Stomach (tissue), 8 donors: ENCODE measurements at regions not wholly inside any gene's neighbourhood (a gene's known extent, or its start where the extent isn't known, plus 50 kb on each side); places are given as distances from the start of the nearest gene placed in this dataset.

Experiments used
- DNase-seq, 2 donors: peaks; one replicate each; pipeline versions ENCODE4 v3.0.0 to v3.0.0-alpha.2; 2013 to 2019
- H3K27ac ChIP-seq, 5 donors: fragments of 200-600 bp in 4 of 5; sonication (generic) in 4 of 5; one replicate each; pipeline ENCODE4 v1.5.1; 2013 to 2019; ENCODE audit warnings: mild to moderate bottlenecking in 1 of 5, moderate library complexity in 1 of 5
- H3K27me3 ChIP-seq, 3 donors: fragments of 200-600 bp; sonication (generic); one replicate each; pipeline ENCODE4 v1.5.1; 2017 to 2019; ENCODE audit warnings: mixed run types in 1 of 3
- H3K36me3 ChIP-seq, 4 donors: fragments of 200-600 bp; sonication (generic); 1 replicate in 3 of 4; 2 replicates in 1 of 4; pipeline ENCODE4 v1.5.1; 2016 to 2019
- H3K4me1 ChIP-seq, 4 donors: fragments of 200-600 bp; sonication (generic); one replicate each; pipeline ENCODE4 v1.5.1; 2016 to 2019
- H3K4me3 ChIP-seq, 4 donors: fragments of 200-600 bp; sonication (generic) in 3 of 4; one replicate each; pipeline ENCODE4 v1.5.1; 2016 to 2019; ENCODE audit warnings: mild to moderate bottlenecking in 1 of 4
- H3K9me3 ChIP-seq, 4 donors: fragments of 200-600 bp; sonication (generic); one replicate each; pipeline ENCODE4 v1.5.1; 2016 to 2019
- EP300 ChIP-seq: sonication (generic); formaldehyde crosslinking; IDR thresholded peaks from one replicate; pipeline ENCODE4 v1.6.1; 2017; ENCODE audit warnings: antibody characterized with exemption
- POLR2A ChIP-seq, 4 donors: fragments of 450-650 bp; IDR thresholded peaks; one replicate each; pipeline ENCODE4 v1.6.1; 2016; ENCODE audit warnings: antibody characterized with exemption in 4 of 4, control low read depth in 2 of 4, mild to moderate bottlenecking in 1 of 4, moderate library complexity in 1 of 4
- POLR2AphosphoS5 ChIP-seq, 3 donors: sonication (generic); formaldehyde crosslinking; IDR thresholded peaks; one replicate each; pipeline ENCODE4 v1.6.1; 2016; ENCODE audit warnings: antibody characterized with exemption in 3 of 3
- WGBS, 5 donors: extraction: QIAGEN DNeasy Blood & Tissue Kit in 3 of 5; methylation state at CpG; one replicate each; pipeline versions ENCODE4 v1.1.5 to v1.1.7; 2013 to 2018; 5-methylcytosine and 5-hydroxymethylcytosine counted together
- intact Hi-C: fragments of 100-400 bp; cut with DNase I; formaldehyde crosslinking; loops from one replicate; pipeline ENCODE4 v1.15.1; 2023; ENCODE audit warnings: low total_unique reads
- TF ChIP-seq, protein P1 (sequence below), 7 experiments: fragments of 450-650 bp in 4 of 7; fragments of 200-600 bp in 3 of 7; sonication (generic) in 3 of 7; IDR thresholded peaks; one replicate each; pipeline ENCODE4 v1.5.1; 2016 to 2019; ENCODE audit warnings: antibody characterized with exemption in 7 of 7, control low read depth in 2 of 7, mild to moderate bottlenecking in 1 of 7
- donor health status: healthy with polysubstance abuse.
- donor health status: Bipolar disorder and iron deficiency.
- donor health status: healthy.

DNA sequence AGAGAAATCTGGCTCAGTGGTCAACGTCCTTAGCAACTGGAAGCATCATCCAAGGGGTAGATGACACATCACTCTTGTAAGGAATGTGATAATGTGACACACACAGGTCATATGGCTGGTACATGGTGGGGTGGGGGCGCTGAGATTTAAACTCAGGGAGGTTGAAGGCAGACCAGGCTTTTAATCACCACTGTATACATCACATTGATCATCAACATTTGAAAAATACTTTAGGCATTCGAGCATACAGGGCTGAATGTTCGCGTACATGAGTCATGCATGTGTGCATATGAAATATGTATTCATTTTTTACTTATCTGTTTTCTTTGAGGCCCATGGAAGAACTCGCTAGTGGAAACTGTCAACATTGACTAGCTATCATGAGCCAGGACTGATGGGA lies 976.4 kb downstream of the VRK1 start:
- intact Hi-C loops = no loop called here
- H3K4me1 ChIP-seq = no peaks in the 10 kb centered on the region
- H3K27ac ChIP-seq = no peak overlapping the region
- H3K36me3 ChIP-seq = no peaks in the 10 kb centered on the region
- TF ChIP-seq POLR2AphosphoS5 (IDR thresholded peaks at IDR 0.05) (no peak), EP300 (no peak), POLR2A (IDR thresholded peaks at IDR 0.05) (no peak)
- TF ChIP-seq, protein P1, sequence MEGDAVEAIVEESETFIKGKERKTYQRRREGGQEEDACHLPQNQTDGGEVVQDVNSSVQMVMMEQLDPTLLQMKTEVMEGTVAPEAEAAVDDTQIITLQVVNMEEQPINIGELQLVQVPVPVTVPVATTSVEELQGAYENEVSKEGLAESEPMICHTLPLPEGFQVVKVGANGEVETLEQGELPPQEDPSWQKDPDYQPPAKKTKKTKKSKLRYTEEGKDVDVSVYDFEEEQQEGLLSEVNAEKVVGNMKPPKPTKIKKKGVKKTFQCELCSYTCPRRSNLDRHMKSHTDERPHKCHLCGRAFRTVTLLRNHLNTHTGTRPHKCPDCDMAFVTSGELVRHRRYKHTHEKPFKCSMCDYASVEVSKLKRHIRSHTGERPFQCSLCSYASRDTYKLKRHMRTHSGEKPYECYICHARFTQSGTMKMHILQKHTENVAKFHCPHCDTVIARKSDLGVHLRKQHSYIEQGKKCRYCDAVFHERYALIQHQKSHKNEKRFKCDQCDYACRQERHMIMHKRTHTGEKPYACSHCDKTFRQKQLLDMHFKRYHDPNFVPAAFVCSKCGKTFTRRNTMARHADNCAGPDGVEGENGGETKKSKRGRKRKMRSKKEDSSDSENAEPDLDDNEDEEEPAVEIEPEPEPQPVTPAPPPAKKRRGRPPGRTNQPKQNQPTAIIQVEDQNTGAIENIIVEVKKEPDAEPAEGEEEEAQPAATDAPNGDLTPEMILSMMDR (IDR thresholded peaks at IDR 0.05) = no peak
- no peak for DNase-seq
- 68 to 86% (median 72%) methylated on average over 5 to 6 of the region's 6 CpGs for WGBS, 5 donors
- no peaks in the 10 kb centered on the region for H3K9me3 ChIP-seq
- H3K27me3 ChIP-seq = no peaks in the 10 kb centered on the region
- no peak overlapping the region for H3K4me3 ChIP-seq

DNA sequence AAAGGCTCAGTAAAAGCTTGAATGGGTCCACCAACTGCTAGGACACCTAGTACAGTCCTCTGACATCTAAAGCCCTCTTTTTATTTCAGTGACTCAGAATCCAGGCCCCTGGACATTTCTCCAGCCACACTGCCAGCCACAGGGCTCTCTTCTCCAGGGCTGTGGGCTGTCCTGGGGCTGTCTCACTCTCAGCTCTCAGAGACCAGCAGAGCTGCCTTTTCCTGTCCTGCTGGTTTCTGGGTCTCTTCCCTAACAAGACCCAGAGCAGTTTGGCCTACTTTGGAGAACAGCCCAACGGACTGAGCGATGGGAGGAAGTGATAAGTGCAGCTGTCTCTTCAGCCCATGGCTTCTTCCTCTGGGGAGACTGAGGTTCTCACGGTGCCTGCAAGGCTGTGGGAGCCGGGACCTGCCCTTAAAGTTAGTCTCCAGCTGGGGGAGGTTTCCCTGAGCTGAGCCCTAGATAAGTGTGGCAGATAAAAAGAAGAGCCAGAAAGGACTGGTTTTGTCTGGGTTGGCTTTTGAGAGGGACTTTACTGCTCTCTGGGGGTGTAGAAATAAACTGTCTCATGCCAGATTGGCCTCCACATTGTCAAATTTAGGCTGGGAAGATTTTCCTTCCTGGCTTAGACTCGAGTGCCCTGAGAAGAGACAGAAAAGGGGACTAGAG lies 979.8 kb downstream of the VRK1 start:
- no peaks in the 10 kb centered on the region for H3K4me1 ChIP-seq
- H3K36me3 ChIP-seq = no peaks in the 10 kb centered on the region
- TF ChIP-seq, protein P1 (IDR thresholded peaks at IDR 0.05) = no peak
- TF ChIP-seq EP300 (no peak), POLR2AphosphoS5 (IDR thresholded peaks at IDR 0.05) (no peak), POLR2A (IDR thresholded peaks at IDR 0.05) (no peak)
- no peaks in the 10 kb centered on the region for H3K27me3 ChIP-seq
- 51 to 60% (median 56%) methylated on average over 5 of the region's 5 CpGs for WGBS, 5 donors
- no peaks in the 10 kb centered on the region for H3K9me3 ChIP-seq
- H3K27ac ChIP-seq = no peak overlapping the region
- intact Hi-C loops = no loop called here
- DNase-seq = no peak
- H3K4me3 ChIP-seq = no peak overlapping the region

DNA sequence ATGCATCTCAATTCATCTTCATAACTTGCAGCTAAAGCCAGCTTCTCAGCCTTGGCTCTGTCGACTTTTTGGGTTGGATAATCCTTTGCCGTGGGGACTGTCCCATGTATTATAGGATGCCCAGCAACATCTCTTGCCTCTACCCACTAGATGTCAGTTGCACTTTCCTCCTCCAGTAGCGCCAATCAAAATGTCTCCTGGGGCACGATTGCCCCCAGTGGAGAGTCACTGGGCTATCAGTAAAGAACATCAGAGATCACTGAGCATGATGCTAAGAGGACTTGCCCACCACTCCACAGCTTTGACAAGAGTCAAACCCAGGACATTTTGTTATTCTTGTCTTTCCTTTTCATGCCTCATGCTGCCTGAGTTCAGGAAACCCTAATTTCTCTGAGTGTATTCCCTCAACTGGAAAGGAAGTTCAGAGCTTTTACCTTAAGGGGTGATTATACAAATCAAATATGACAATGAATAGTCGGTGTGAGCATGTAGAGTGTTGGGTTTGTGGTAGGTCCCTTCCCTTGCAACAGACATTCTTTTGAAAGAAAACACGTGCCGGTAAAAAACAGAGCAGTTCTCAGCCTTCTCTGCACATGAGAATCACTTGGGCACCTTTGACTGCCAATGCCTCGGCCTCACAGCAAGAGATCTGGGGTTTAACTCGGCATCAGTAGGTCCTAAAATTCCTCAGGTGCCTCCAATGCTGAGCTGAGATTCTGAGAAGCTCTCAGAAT lies 980.6 kb downstream of the VRK1 start:
- H3K4me3 ChIP-seq = no peak overlapping the region

DNA sequence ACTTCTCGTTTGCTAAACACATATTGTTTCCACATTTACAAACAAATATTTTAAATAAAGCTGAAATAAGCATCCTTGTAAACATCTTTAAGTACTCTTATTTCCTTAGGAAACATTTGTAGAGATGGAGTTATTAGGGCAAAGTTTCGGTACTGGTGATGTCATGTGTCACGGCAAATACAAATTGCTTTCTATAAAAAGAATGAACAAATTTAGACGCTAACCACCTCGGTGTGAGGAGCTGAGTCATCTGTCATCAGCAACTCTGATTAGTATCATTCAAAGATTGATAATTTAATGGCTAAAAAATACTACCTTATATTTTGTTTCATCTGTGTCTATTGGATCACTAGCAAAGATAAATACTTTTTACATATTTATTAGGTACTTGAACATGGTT lies 982.0 kb downstream of the VRK1 start:
- TF ChIP-seq POLR2A (IDR thresholded peaks at IDR 0.05) (no peak), POLR2AphosphoS5 (IDR thresholded peaks at IDR 0.05) (no peak), EP300 (no peak)
- TF ChIP-seq, protein P1 (IDR thresholded peaks at IDR 0.05) = no peak
- no peak overlapping the region for H3K4me3 ChIP-seq
- intact Hi-C loops = no loop called here
- H3K4me1 ChIP-seq = no peaks in the 10 kb centered on the region
- WGBS, 5 donors = 77 to 82% (median 79%) methylated on average over 5 of the region's 5 CpGs
- no peaks in the 10 kb centered on the region for H3K27me3 ChIP-seq
- H3K27ac ChIP-seq = no peak overlapping the region
- DNase-seq = no peak
- no peaks in the 10 kb centered on the region for H3K36me3 ChIP-seq
- no peaks in the 10 kb centered on the region for H3K9me3 ChIP-seq

More for the DNA sequence above, 980.6 kb downstream of the VRK1 start:
- intact Hi-C loops = no loop called here
- Histone ChIP-seq H3K36me3 (no peaks in the 10 kb centered on the region), H3K9me3 (no peaks in the 10 kb centered on the region), H3K27me3 (no peaks in the 10 kb centered on the region), H3K4me1 (no peaks in the 10 kb centered on the region), H3K27ac (no peak overlapping the region)
- no peak for DNase-seq
- TF ChIP-seq POLR2AphosphoS5 (IDR thresholded peaks at IDR 0.05) = no peak
- no peak for TF ChIP-seq POLR2A (IDR thresholded peaks at IDR 0.05)
- TF ChIP-seq EP300 = no peak
- TF ChIP-seq, protein P1 (IDR thresholded peaks at IDR 0.05) = no peak
- WGBS, 5 donors = 76 to 80% (median 77%) methylated on average over 9 of the region's 9 CpGs
